Thoracic aorta (tissue), 2 donors: ENCODE measurements at regions not wholly inside any gene's neighbourhood (a gene's known extent, or its start where the extent isn't known, plus 50 kb on each side); places are given as distances from the start of the nearest gene placed in this dataset.

Source experiments
- ATAC-seq: fragments of 150-250 bp; one replicate; pipeline ENCODE4 v1.8.0; 2017; ENCODE audit warnings: low read depth; ENCODE audit not compliant: insufficient number of reproducible peaks, low FRiP score
- DNase-seq: peaks from one replicate; pipeline ENCODE4 v3.0.0-alpha.2; 2020; ENCODE audit warnings: low spot score
- H3K27ac ChIP-seq, 2 donors: fragments of 200-600 bp; sonication (generic); 1 replicate in 1 of 2; 2 replicates in 1 of 2; pipeline ENCODE4 v1.5.1; 2016; ENCODE audit warnings: mild to moderate bottlenecking in 2 of 2, moderate library complexity in 2 of 2
- H3K27me3 ChIP-seq: fragments of 200-600 bp; sonication (generic); replicated peaks from 2 replicates; pipeline ENCODE4 v1.6.0; 2016; ENCODE audit warnings: mild to moderate bottlenecking; ENCODE audit not compliant: insufficient read depth
- H3K36me3 ChIP-seq: fragments of 200-600 bp; sonication (generic); one replicate; pipeline ENCODE4 v1.5.1; 2016
- H3K4me1 ChIP-seq, 2 donors: fragments of 200-600 bp; sonication (generic); 1 replicate in 1 of 2; 2 replicates in 1 of 2; pipeline versions ENCODE4 v1.5.1 to v1.6.0; 2016; ENCODE audit warnings: low read depth in 2 of 2, mild to moderate bottlenecking in 1 of 2; ENCODE audit not compliant: control insufficient read depth in 1 of 2
- H3K4me3 ChIP-seq: fragments of 200-600 bp; sonication (generic); 2 replicates; pipeline ENCODE4 v1.5.1; 2016; ENCODE audit warnings: mild to moderate bottlenecking
- H3K9me3 ChIP-seq: fragments of 200-600 bp; sonication (generic); 2 replicates; pipeline ENCODE4 v1.5.1; 2016
- TF ChIP-seq, protein P1 (sequence below): fragments of 200-600 bp; sonication (generic); IDR thresholded peaks from one replicate; pipeline ENCODE4 v1.5.1; 2019; ENCODE audit warnings: antibody characterized with exemption

DNA sequence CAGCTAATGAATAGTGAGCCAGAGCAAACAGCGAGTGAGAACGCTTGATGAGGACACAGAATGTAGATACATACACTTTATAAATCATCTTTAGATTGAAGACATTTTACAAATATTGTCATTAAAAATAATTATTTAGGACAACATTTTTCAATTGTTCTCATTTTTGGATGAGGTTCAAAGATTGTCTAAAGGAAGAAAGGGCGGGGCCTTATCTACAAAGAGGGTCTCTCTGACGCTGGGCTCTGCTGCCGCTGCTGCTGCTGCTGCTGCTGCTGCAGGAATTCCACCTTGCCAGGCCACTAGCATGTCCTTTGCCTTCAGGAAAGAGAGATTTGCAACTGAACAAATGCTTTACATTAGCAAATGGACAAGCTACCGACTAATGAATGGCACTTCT, 220.7 kb upstream of the TMEM161B start:
- H3K4me1 ChIP-seq: no peaks in the 10 kb centered on the region
- H3K27me3 ChIP-seq: no peaks in the 10 kb centered on the region
- H3K36me3 ChIP-seq: no peaks in the 10 kb centered on the region
- H3K4me3 ChIP-seq: no peak overlapping the region
- H3K27ac ChIP-seq: no peak overlapping the region
- DNase-seq: no peak
- TF ChIP-seq, protein P1, sequence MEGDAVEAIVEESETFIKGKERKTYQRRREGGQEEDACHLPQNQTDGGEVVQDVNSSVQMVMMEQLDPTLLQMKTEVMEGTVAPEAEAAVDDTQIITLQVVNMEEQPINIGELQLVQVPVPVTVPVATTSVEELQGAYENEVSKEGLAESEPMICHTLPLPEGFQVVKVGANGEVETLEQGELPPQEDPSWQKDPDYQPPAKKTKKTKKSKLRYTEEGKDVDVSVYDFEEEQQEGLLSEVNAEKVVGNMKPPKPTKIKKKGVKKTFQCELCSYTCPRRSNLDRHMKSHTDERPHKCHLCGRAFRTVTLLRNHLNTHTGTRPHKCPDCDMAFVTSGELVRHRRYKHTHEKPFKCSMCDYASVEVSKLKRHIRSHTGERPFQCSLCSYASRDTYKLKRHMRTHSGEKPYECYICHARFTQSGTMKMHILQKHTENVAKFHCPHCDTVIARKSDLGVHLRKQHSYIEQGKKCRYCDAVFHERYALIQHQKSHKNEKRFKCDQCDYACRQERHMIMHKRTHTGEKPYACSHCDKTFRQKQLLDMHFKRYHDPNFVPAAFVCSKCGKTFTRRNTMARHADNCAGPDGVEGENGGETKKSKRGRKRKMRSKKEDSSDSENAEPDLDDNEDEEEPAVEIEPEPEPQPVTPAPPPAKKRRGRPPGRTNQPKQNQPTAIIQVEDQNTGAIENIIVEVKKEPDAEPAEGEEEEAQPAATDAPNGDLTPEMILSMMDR: no peak
- no peaks in the 10 kb centered on the region for H3K9me3 ChIP-seq
- ATAC-seq: no peak

DNA sequence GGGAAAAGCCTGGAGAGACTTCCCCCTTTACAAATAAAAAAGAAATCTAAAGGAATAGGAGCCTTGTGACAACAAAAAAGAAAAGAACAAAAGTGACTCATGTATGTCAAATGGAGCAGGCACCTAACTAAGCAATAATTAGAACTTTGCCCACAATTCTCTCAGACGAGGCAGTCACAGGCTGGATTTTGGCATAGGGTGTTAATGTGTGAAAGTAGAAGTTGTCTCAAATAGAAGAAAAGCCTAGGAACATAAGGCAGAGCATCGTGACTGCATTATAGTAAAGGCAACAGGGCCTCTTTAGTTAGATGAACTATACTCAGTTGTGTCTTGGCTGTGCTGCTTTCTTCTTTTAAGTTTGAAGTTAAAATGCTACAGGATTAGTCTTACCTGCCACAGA, 219.9 kb upstream of the TMEM161B start:
- Histone ChIP-seq H3K9me3 (no peaks in the 10 kb centered on the region), H3K36me3 (no peaks in the 10 kb centered on the region), H3K4me1 (no peaks in the 10 kb centered on the region), H3K27me3 (no peaks in the 10 kb centered on the region), H3K4me3 (no peak overlapping the region), H3K27ac (no peak overlapping the region)
- DNase-seq (no peak), ATAC-seq (no peak)
- TF ChIP-seq, protein P1: no peak

DNA sequence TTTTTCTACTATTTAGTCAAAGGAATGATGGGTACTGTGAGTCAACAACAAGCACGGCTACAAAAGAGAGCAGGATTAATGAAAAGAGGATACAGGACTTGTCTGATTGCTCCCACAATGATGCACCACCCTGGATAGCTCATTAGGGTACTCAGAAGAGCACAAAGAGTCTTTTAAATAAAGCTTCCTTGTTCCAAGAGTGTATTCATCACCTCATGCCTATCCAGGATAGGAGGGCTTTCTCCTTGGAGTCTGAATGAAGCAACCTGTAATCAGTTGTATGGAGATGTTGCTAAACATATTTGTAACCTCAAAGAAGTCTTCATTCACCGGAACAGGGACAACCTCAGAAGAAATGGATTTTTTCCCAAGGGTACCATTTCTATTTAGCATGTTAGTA, 219.5 kb upstream of the TMEM161B start:
- Histone ChIP-seq H3K27ac (no peak overlapping the region), H3K27me3 (no peaks in the 10 kb centered on the region), H3K36me3 (no peaks in the 10 kb centered on the region), H3K4me1 (no peaks in the 10 kb centered on the region), H3K4me3 (no peak overlapping the region), H3K9me3 (no peaks in the 10 kb centered on the region)
- ATAC-seq (no peak), DNase-seq (no peak)
- TF ChIP-seq, protein P1: no peak

DNA sequence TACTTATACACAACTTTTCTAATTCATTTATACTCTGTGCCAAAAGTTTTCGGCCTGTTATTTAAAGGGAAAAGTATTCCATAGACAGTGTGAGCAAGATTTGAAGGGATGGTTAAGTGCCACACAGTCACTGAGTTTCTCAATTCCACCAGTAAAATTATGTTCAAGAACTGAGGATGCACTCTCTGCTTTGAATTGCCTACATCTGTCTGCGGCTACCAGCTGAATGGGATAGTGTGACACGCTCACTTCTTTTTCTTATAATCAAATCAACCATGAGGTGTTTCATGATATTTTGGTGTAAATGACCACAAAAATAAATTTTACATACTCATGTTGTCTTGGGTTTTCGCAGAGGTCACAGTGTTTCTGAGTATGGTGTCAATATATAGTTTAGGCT, 218.4 kb upstream of the TMEM161B start:
- TF ChIP-seq, protein P1: no peak
- Histone ChIP-seq H3K27ac (no peak overlapping the region), H3K36me3 (no peaks in the 10 kb centered on the region), H3K4me3 (no peak overlapping the region), H3K4me1 (no peaks in the 10 kb centered on the region), H3K27me3 (no peaks in the 10 kb centered on the region), H3K9me3 (no peaks in the 10 kb centered on the region)
- ATAC-seq: no peak
- DNase-seq: no peak

DNA sequence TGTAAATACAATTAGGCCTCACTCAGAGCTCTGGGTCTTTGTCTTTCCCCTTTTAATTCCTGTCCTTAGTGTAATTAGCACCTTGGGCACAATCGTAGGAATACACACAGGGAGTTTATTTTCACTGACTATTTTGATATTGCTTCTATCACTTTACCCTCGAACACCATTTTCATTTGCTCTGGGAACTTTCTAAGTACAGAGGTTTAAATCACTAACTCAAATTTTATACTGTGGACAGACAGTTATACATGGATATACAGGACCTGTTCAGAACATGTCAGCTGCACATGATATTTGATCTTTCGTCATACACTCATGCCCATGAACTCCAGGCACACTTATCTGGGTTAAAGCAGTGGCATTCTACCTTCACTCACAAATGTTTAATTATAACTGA, 217.8 kb upstream of the TMEM161B start:
- H3K4me1 ChIP-seq: no peaks in the 10 kb centered on the region
- no peaks in the 10 kb centered on the region for H3K36me3 ChIP-seq
- H3K4me3 ChIP-seq: no peak overlapping the region
- TF ChIP-seq, protein P1: no peak
- no peaks in the 10 kb centered on the region for H3K27me3 ChIP-seq
- no peaks in the 10 kb centered on the region for H3K9me3 ChIP-seq
- DNase-seq: no peak
- no peak overlapping the region for H3K27ac ChIP-seq
- ATAC-seq: no peak
